Activated naive CD8-positive, alpha-beta T cell treated with anti-CD3 and anti-CD28 coated beads, Interleukin-2, amount 10 ng/mL, durations not matched to agents 7 days and 5 days (primary cell): ENCODE measurements at regions not wholly inside any gene's neighbourhood (a gene's known extent, or its start where the extent isn't known, plus 50 kb on each side); places are given as distances from the start of the nearest gene placed in this dataset.

Source experiments
- ATAC-seq: fragments of 150-1000 bp; cut with Tn5 transposase; one replicate; pipeline ENCODE4 v1.10.0; 2021; ENCODE audit warnings: low read depth, moderate library complexity
- POLR2A ChIA-PET: fragments of 350-600 bp; sonication (Branson Sonifier 250); formaldehyde crosslinking; loops from one replicate; lab custom pipeline; 2021; ENCODE audit warnings: antibody characterized with exemption; lab: Charles Lee
- DNase-seq: peaks from one replicate; pipeline ENCODE4 v3.0.0; 2021
- H3K27ac Mint-ChIP-seq: one replicate; pipeline ENCODE4 v1.8.0; 2022; ENCODE audit warnings: mild to moderate bottlenecking, mixed read lengths
- H3K27me3 Mint-ChIP-seq: one replicate; pipeline ENCODE4 v1.8.0; 2022; ENCODE audit warnings: mild to moderate bottlenecking, moderate library complexity, mixed read lengths
- H3K36me3 Mint-ChIP-seq: one replicate; pipeline ENCODE4 v1.8.0; 2021; ENCODE audit warnings: mild to moderate bottlenecking, mixed read lengths
- H3K4me1 Mint-ChIP-seq: one replicate; pipeline ENCODE4 v1.8.0; 2021; ENCODE audit warnings: mixed read lengths
- H3K4me3 Mint-ChIP-seq: one replicate; pipeline ENCODE4 v1.8.0; 2022; ENCODE audit warnings: mild to moderate bottlenecking, moderate library complexity, mixed read lengths
- H3K9me3 Mint-ChIP-seq: one replicate; pipeline ENCODE4 v1.8.0; 2021; ENCODE audit warnings: mixed read lengths

DNA sequence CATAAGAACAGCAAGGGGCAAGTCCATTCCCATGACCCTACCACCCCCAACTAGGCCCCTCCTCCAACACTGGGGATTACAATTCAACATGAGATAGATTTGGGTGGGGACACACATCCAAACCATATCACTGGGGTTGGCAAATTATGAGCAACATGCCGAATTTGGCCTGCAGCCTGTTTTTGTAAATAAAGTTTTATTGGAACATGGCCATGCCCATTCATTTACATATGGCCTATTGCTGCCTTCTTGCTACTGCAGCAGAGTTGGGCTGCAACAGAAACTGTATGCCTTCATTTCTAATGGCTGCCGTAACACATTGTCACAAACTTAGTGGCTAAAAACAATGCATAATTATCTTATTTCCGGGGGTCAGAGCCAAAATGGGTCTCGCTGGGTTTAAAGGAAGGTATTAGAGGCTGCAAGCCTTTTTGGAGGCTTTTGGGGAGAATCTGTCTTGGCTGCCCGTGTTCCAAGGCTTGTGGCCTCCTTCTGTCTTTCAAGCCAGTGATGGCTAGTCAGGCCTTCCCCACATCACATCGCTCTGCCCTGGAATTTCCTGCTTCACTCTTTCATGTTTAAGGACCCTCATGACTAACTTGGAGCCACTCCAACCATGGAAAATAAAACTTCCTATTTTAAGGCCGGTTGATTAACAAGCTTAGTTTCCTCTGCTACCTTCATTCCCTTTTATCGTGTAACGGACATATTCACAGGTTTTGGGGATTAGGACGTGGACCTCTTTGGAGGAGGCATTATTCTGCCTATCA, 428.5 kb upstream of the PROK2 start:
- POLR2A ChIA-PET = no interaction called here
- H3K27ac Mint-ChIP-seq = no peak overlapping the region
- ATAC-seq = no peak
- peaks cover 3% of the 10 kb centered on the region for H3K27me3 Mint-ChIP-seq
- H3K4me1 Mint-ChIP-seq = no peaks in the 10 kb centered on the region
- no peak for DNase-seq
- no peaks in the 10 kb centered on the region for H3K36me3 Mint-ChIP-seq
- no peaks in the 10 kb centered on the region for H3K9me3 Mint-ChIP-seq
- no peak overlapping the region for H3K4me3 Mint-ChIP-seq

DNA sequence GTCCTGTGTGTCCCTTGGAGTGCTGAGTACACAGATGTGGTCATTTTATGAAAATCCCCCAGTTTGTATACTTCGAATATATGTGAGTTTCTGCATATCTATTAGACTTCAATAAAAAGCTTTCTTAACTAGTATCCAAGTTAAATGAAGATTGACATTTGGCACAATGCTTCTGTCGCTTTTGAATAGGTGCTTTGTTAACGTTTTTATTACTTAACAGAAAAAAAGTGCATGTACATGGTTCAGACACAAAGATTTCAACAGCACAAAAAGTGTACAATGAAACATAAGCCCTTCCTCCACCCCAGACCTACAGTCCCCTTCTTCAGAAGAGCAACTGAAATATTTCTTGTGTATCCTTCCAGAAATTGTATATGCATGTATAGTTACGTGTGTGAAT, 427.4 kb upstream of the PROK2 start:
- ATAC-seq (no peak), DNase-seq (no peak)
- no peaks in the 10 kb centered on the region for H3K9me3 Mint-ChIP-seq
- POLR2A ChIA-PET = no interaction called here
- no peak overlapping the region for H3K4me3 Mint-ChIP-seq
- H3K4me1 Mint-ChIP-seq = no peaks in the 10 kb centered on the region
- H3K27me3 Mint-ChIP-seq = peaks cover 3% of the 10 kb centered on the region
- H3K36me3 Mint-ChIP-seq = no peaks in the 10 kb centered on the region
- no peak overlapping the region for H3K27ac Mint-ChIP-seq

DNA sequence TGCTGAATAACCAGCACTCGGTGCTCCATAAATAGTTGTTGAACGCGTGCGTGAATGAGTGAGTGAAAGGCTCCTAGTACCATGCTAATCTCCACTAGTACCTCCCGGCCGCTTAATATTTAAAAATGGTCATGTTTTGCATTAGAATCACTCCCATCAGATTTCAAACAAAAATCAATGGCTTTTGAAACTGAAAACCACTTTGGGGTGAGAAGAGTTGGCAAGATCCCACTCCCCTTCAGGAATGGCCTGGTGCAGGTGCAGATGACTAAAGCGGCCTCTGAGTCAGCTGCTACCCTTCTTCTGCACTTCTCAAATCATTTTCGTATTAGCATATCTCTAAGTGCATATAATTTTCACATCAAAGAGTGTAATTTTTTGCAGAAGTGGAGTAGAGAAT, 425.3 kb upstream of the PROK2 start:
- DNase-seq = no peak
- Mint-ChIP-seq H3K36me3 (no peaks in the 10 kb centered on the region), H3K27ac (no peak overlapping the region), H3K4me3 (no peak overlapping the region), H3K4me1 (no peaks in the 10 kb centered on the region), H3K9me3 (no peaks in the 10 kb centered on the region), H3K27me3 (peaks cover 4% of the 10 kb centered on the region)
- no peak for ATAC-seq
- POLR2A ChIA-PET = no interaction called here

DNA sequence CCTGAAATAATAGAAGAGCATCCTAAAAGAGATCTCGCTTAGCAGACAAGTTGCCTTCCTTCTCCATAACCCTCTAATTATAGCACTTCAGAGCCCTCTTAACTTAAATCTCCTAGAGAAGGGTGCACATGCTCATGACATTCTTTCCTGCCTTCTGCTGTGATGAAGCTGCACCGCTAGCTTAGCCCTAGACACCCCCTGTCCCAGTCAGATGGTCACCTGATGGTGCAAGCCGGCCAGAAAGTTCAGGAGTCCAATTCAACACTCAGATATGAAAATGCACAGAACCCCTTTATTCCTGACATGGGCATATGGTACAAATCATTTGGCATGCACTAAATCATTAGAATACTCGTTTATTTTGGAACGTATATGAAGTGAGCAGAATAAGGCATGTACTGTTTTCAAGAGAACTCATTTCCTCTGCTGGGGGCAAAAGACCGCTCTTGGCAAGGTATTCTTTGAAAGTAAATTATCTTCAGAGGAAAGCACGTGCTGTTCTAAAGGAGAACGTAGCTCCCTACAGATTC, 420.4 kb upstream of the PROK2 start:
- Mint-ChIP-seq H3K36me3 (no peaks in the 10 kb centered on the region), H3K4me3 (no peak overlapping the region), H3K4me1 (no peaks in the 10 kb centered on the region), H3K27ac (no peak overlapping the region), H3K9me3 (peaks cover 8% of the 10 kb centered on the region), H3K27me3 (peaks cover 6% of the 10 kb centered on the region)
- POLR2A ChIA-PET = no interaction called here
- DNase-seq (no peak), ATAC-seq (no peak)

DNA sequence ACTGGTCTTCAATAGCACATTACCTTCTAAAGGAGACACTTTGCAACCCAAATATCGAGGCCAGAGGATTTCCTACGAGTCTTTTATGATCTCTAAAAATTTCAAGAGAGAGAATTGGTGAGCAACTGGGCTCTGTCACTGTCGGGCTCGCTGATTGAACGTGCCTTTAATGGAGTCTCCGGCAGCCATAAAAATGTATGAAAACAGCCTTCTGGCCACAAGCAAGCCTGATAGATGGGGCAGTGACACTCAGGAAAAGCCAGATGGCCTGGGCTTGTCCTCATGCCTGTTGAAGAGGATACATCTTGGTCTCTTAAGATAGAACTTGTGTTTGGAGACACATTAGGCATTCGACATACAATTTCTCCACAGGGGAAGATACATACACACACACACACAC, 419.5 kb upstream of the PROK2 start:
- H3K4me1 Mint-ChIP-seq = no peaks in the 10 kb centered on the region
- POLR2A ChIA-PET = no interaction called here
- no peak overlapping the region for H3K4me3 Mint-ChIP-seq
- peaks cover 3% of the 10 kb centered on the region for H3K27me3 Mint-ChIP-seq
- no peak for DNase-seq
- ATAC-seq = no peak
- H3K9me3 Mint-ChIP-seq = peaks cover 13% of the 10 kb centered on the region
- H3K27ac Mint-ChIP-seq = no peak overlapping the region
- H3K36me3 Mint-ChIP-seq = no peaks in the 10 kb centered on the region

DNA sequence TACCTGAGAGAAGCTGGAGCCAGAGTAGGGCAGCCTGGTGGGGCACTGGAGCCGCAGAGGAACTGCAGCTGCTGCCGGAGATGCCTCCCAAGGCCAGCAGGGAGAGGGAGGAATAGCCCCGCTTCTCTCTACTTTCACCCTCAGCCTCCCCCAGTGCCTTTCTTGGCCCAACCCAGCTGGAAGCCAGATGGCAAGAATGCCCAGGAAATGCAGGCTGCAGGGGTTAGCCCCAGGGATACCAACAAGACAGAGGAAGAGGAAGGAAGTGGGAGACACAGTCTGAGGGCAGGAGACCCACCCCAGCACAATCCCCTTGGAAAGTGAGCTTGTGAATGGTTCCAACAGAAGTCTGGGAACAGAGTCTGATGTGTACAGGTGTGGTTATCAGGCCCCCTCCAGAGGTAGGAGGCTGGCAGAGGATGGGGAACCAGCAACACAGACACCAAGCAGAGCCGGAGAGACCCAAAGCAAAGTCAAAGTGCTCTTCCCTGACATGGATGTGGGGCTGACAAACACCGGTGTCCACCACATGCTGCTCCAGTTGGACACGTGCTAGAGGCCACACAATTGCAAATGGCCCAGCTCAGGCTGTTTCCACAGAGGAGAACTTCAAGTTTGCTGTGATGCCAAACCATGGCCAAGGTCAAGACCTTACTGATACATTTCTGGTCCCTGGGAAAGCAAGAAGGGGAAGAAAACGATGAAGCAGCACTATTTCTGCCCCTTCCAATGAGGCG, 418.8 kb upstream of the PROK2 start:
- H3K4me1 Mint-ChIP-seq = no peaks in the 10 kb centered on the region
- H3K27me3 Mint-ChIP-seq = peaks cover 3% of the 10 kb centered on the region
- no peak overlapping the region for H3K27ac Mint-ChIP-seq
- no peaks in the 10 kb centered on the region for H3K36me3 Mint-ChIP-seq
- POLR2A ChIA-PET = no interaction called here
- no peak overlapping the region for H3K4me3 Mint-ChIP-seq
- DNase-seq (no peak), ATAC-seq (no peak)
- peaks cover 15% of the 10 kb centered on the region for H3K9me3 Mint-ChIP-seq

DNA sequence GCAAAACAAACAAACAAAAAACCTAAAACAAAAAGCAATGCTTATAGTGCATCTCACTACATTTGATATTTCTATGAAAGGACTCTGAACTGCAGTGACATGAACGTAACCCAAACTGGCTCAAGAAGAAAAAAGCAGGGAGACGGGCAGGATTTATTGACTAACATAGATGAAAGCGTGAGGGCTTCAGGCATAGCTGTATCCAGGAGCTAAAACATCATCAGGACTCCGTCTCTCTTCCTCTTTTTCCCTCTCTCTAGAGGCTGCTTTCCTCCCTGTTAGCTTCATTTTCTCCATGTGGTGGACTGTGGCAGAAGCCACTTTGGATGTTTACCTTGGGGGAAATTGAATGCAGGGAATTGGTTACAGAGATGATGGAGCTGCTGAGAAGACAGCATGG, 418.2 kb upstream of the PROK2 start:
- no peak for ATAC-seq
- POLR2A ChIA-PET = no interaction called here
- H3K4me1 Mint-ChIP-seq = no peaks in the 10 kb centered on the region
- peaks cover 3% of the 10 kb centered on the region for H3K27me3 Mint-ChIP-seq
- DNase-seq = no peak
- H3K9me3 Mint-ChIP-seq = peaks cover 15% of the 10 kb centered on the region
- H3K36me3 Mint-ChIP-seq = no peaks in the 10 kb centered on the region
- no peak overlapping the region for H3K27ac Mint-ChIP-seq
- H3K4me3 Mint-ChIP-seq = no peak overlapping the region

DNA sequence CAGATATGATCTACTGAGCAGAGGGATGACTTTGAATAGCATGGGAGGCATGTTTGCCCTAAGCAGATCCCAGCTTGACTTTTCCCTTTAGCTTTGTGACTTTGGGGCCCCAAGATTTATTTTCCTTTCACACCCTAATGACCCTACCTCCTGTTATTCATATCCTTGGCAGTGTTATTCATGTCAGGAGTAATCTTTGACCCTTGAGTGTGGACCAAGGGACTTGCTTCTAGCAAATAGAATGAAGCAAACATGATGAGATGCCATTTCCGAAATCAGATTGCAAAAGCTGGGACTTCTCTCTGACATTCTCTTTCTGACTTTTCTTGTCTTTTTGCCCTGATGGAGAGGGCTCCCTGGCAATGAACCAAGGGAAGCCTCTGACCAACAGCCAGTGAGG, 415.4 kb upstream of the PROK2 start:
- Mint-ChIP-seq H3K27me3 (peaks cover 3% of the 10 kb centered on the region), H3K4me1 (no peaks in the 10 kb centered on the region)

DNA sequence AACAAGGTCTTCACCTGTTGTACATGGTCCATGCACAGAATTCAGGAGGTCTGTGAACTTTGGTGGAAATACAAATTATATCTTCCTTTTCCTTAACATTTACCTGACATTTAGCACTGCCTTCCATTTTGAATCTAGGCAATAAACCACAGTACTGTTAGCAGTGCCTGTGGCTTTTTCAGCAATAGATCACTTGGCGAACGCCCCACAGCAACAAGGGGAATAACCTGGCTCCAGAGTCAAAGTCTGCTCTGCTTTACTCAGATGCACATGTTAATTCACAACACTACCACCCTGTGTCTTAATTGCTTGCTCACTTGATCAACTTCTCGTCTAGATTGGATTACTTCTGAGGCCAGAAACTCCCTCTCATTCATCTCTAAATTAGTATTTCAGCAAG, 414.6 kb upstream of the PROK2 start:
- no peaks in the 10 kb centered on the region for H3K36me3 Mint-ChIP-seq
- POLR2A ChIA-PET = no interaction called here
- H3K4me1 Mint-ChIP-seq = no peaks in the 10 kb centered on the region
- no peak for ATAC-seq
- no peak for DNase-seq
- no peak overlapping the region for H3K27ac Mint-ChIP-seq
- peaks cover 16% of the 10 kb centered on the region for H3K9me3 Mint-ChIP-seq
- no peak overlapping the region for H3K4me3 Mint-ChIP-seq
- H3K27me3 Mint-ChIP-seq = peaks cover 2% of the 10 kb centered on the region

More for the DNA sequence above, 415.4 kb upstream of the PROK2 start:
- Mint-ChIP-seq H3K4me3 (no peak overlapping the region), H3K9me3 (peaks cover 16% of the 10 kb centered on the region), H3K27ac (no peak overlapping the region), H3K36me3 (no peaks in the 10 kb centered on the region)
- ATAC-seq = no peak
- DNase-seq = no peak
- POLR2A ChIA-PET = no interaction called here

DNA sequence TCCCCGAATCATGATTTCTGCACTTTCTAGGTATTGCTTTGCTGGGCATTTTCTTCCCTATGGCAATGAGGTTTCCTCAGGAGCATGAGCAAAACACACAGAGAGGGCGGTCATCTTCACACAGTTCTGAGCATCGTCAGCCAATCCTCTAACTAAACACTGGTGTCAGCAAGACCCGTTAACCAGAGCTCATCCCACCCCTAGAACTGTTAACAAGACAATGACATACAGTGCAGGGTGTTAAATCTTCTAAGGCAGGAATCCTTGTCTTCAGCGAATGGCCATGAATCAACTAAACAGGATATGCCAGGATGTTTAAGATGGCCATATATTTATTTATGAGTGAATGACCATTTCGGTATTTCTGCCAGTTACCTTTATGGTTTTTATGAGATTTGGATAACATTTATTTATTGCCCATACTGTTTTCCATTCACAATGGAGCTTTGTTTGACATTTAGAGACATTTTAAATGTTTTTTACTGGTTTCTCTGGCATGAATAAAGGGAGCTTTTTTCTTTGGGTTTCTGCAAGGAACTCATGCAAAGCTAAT, 411.5 kb upstream of the PROK2 start:
- POLR2A ChIA-PET = no interaction called here
- Mint-ChIP-seq H3K27me3 (no peaks in the 10 kb centered on the region), H3K9me3 (peaks cover 14% of the 10 kb centered on the region), H3K4me3 (no peak overlapping the region), H3K4me1 (no peaks in the 10 kb centered on the region), H3K36me3 (no peaks in the 10 kb centered on the region), H3K27ac (no peak overlapping the region)
- ATAC-seq (no peak), DNase-seq (no peak)

DNA sequence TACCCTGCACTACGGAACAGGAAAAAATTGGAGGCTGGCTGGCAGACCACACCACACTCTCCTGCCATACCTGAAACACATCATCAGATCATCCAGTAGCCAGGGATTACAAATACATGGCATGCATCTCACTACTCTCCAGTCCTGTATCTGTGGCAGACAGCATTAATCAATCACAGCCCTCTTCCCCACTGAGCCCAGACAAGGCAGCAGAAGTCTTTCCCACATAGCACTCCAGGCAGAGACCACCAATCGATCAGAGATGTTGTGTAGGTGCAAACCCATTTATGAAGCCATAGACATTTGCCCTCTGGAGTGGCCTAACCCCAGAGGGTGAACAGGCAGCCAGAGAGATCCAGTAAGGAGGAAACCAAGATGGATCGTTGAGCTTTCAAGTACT, 410.9 kb upstream of the PROK2 start:
- Mint-ChIP-seq H3K27me3 (no peaks in the 10 kb centered on the region), H3K27ac (no peak overlapping the region), H3K4me1 (no peaks in the 10 kb centered on the region), H3K4me3 (no peak overlapping the region), H3K36me3 (no peaks in the 10 kb centered on the region), H3K9me3 (peaks cover 11% of the 10 kb centered on the region)
- POLR2A ChIA-PET = no interaction called here
- ATAC-seq (no peak), DNase-seq (no peak)

DNA sequence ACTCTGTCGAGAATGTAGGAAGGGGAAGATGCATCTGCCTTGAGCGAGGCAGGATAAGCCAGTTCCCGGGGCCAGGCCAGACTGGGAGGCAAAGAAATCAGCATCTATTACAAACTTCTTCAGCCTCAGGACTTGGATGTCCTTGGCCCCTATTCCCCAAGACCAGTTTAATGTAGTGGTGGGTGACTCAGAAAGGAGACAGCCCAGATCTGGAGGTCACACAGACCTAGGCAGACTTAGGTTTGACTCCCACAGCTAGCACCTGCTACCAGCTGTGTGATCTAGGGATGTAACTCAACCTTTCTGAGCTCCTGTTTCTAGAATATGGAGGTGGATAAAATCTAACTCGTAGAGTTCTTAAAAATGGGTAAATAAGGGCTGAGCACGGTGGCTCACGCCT, 409.5 kb upstream of the PROK2 start:
- Mint-ChIP-seq H3K9me3 (peaks cover 3% of the 10 kb centered on the region), H3K36me3 (no peaks in the 10 kb centered on the region), H3K27ac (no peak overlapping the region), H3K4me1 (no peaks in the 10 kb centered on the region), H3K27me3 (peaks cover 4% of the 10 kb centered on the region), H3K4me3 (no peak overlapping the region)
- DNase-seq (no peak), ATAC-seq (no peak)
- POLR2A ChIA-PET = no interaction called here

DNA sequence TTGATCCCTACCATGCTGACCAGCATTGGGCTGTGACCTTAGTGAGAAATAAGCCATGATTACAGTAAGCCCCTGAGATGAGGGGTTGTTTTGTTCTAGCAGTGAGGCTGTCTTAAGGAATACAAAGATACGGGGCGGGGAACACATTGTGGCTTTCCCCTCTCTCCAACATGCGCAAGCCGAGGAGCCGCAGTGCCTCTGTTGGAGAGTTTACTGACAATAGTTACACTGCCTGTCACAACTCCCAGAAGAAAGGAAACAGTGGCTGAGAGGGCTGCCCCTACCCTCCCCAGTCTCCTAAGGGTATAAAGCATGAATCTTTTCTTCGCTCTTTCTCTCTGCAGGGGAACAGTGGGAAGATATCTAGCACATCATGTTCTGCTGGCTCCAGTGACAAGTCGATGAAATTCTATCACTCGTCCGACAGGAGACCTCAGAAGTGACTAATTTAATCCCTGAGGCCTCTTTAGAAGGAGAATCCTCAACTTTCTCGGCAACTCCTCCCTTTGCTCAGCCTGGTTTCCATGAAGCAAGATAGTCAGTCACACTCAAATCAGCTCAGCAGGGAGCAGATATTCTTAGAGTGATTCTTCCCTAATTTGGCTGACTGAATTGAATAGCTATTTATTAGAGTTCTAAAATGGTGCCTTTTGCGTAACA, 409.0 kb upstream of the PROK2 start:
- peaks cover 4% of the 10 kb centered on the region for H3K27me3 Mint-ChIP-seq
- no peaks in the 10 kb centered on the region for H3K36me3 Mint-ChIP-seq
- H3K27ac Mint-ChIP-seq = no peak overlapping the region
- DNase-seq (no peak), ATAC-seq (no peak)
- POLR2A ChIA-PET = interaction anchor here (1.2 kb wide), 1 partner anchor 12 kb away, joined by 3 read pairs; no protein-coding TSS in a partner anchor
- no peaks in the 10 kb centered on the region for H3K4me1 Mint-ChIP-seq
- H3K9me3 Mint-ChIP-seq = peaks cover 1% of the 10 kb centered on the region
- H3K4me3 Mint-ChIP-seq = no peak overlapping the region
